ENCODE measurements at regions not wholly inside any gene's neighbourhood (a gene's known extent, or its start where the extent isn't known, plus 50 kb on each side); places are given as distances from the start of the nearest gene placed in this dataset.

- no peak for TF ChIP-seq CTCF (conservative IDR thresholded peaks at IDR 0.05; ENCODE audit: low read depth)
Observed at GRCh38 chr20:55919319-55919718, 86.0 kb downstream of the CBLN4 start.

GRCh38 chr20:55918471-55918870 lies 86.8 kb downstream of the CBLN4 start:
- no peak for TF ChIP-seq CTCF (conservative IDR thresholded peaks at IDR 0.05; ENCODE audit: low read depth)
- CTCF ChIA-PET, result no interaction called here
- DNase-seq (ENCODE audit: low spot score), result no peak
- POLR2A ChIA-PET (ENCODE audit: low non-redundant PET), result no interaction called here
- no peak overlapping the region for H3K27ac ChIP-seq

More at GRCh38 chr20:55919319-55919718, 86.0 kb downstream of the CBLN4 start:
- DNase-seq (ENCODE audit: low spot score), result no peak
- CTCF ChIA-PET, result no interaction called here
- POLR2A ChIA-PET (ENCODE audit: low non-redundant PET), result no interaction called here
- H3K27ac ChIP-seq, result no peak overlapping the region

GRCh38 chr20:55893031-55893430 lies 112.3 kb downstream of the CBLN4 start:
- no peak for TF ChIP-seq CTCF (conservative IDR thresholded peaks at IDR 0.05; ENCODE audit: low read depth)

GRCh38 chr20:55888685-55889084 lies 116.6 kb downstream of the CBLN4 start:
- no peak overlapping the region for H3K27ac ChIP-seq
- DNase-seq (ENCODE audit: low spot score), result no peak
- TF ChIP-seq CTCF (conservative IDR thresholded peaks at IDR 0.05; ENCODE audit: low read depth), result no peak
- CTCF ChIA-PET, result interaction anchor here (0.6 kb wide), 1 partner anchor 185 kb away, joined by 7 read pairs; no protein-coding TSS in a partner anchor
- POLR2A ChIA-PET (ENCODE audit: low non-redundant PET), result no interaction called here

More at GRCh38 chr20:55893031-55893430, 112.3 kb downstream of the CBLN4 start:
- CTCF ChIA-PET, result interaction anchor here (0.5 kb wide), 1 partner anchor 67 kb away, joined by 3 read pairs; no protein-coding TSS in a partner anchor
- POLR2A ChIA-PET (ENCODE audit: low non-redundant PET), result no interaction called here
- H3K27ac ChIP-seq, result no peak overlapping the region
- no peak for DNase-seq (ENCODE audit: low spot score)

GRCh38 chr20:55882910-55883309 lies 122.4 kb downstream of the CBLN4 start:
- POLR2A ChIA-PET (ENCODE audit: low non-redundant PET), result no interaction called here
- no peak overlapping the region for H3K27ac ChIP-seq
- no peak for DNase-seq (ENCODE audit: low spot score)
- TF ChIP-seq CTCF (conservative IDR thresholded peaks at IDR 0.05; ENCODE audit: low read depth), result no peak
- CTCF ChIA-PET, result interaction anchor here (0.7 kb wide), 1 partner anchor 1328 kb away, joined by 4 read pairs; no protein-coding TSS in a partner anchor

GRCh38 chr20:55882286-55882685 lies 123.0 kb downstream of the CBLN4 start:
- TF ChIP-seq CTCF (conservative IDR thresholded peaks at IDR 0.05; ENCODE audit: low read depth), result no peak
- CTCF ChIA-PET, result no interaction called here
- DNase-seq (ENCODE audit: low spot score), result no peak
- POLR2A ChIA-PET (ENCODE audit: low non-redundant PET), result no interaction called here
- no peak overlapping the region for H3K27ac ChIP-seq

GRCh38 chr20:55881204-55881603 lies 124.1 kb downstream of the CBLN4 start:
- POLR2A ChIA-PET (ENCODE audit: low non-redundant PET), result no interaction called here
- no peak for TF ChIP-seq CTCF (conservative IDR thresholded peaks at IDR 0.05; ENCODE audit: low read depth)
- CTCF ChIA-PET, result no interaction called here
- H3K27ac ChIP-seq, result no peak overlapping the region
- no peak for DNase-seq (ENCODE audit: low spot score)

Data from RWPE1 (cell line).